ENCODE measurements at regions not wholly inside any gene's neighbourhood (a gene's known extent, or its start where the extent isn't known, plus 50 kb on each side); places are given as distances from the start of the nearest gene placed in this dataset.

- no peak for TF ChIP-seq YY1 (IDR thresholded peaks at IDR 0.05; ENCODE audit: insufficient read depth, insufficient read length)
- TF ChIP-seq ZNF274 (IDR thresholded peaks at IDR 0.05; ENCODE audit: low read depth, low read length), result no peak
These were observed 50.8 kb upstream of the ZMIZ1 start for GRCh38 chr10:79017882-79018520.
